Stimulated activated CD8-positive, alpha-beta memory T cell treated with anti-CD3 and anti-CD28 coated beads, Interleukin-15, amount 100 ng/mL, for 4 hours (primary cell): ENCODE measurements at regions not wholly inside any gene's neighbourhood (a gene's known extent, or its start where the extent isn't known, plus 50 kb on each side); places are given as distances from the start of the nearest gene placed in this dataset.

Experiments used
- DNase-seq, 2 donors: peaks; one replicate each; pipeline ENCODE4 v3.0.0-alpha.2; 2020; ENCODE audit warnings: low read depth in 2 of 2

GRCh38 chr3:30167541-30168011, 438.8 kb upstream of the TGFBR2 start:
- DNase-seq, result no peak

DNA sequence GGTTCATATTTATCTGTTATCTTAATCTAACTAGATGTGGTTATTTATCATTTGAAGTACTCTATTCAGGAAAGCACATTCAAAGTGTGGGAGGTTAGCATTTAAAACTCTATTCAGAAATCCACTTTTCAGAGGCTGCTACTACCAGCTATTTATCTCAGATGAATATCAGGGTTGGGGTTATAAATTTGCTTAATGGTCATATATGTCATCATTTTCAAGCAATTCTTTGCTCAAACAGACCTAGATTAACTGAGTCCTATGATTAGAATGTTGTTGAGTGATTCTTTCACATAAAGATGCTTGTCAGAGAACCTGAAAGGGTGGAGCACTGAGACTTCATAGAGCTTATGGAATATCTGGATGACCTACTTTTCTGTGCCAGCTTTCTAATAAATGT, 436.9 kb upstream of the TGFBR2 start:
- DNase-seq, result no peak

GRCh38 chr3:30170681-30171438, 435.5 kb upstream of the TGFBR2 start:
- no peak for DNase-seq

GRCh38 chr3:30174357-30174756, 432.0 kb upstream of the TGFBR2 start:
- no peak for DNase-seq

- no peak for DNase-seq
These were observed 425.9 kb upstream of the TGFBR2 start for GRCh38 chr3:30180310-30181177.

DNA sequence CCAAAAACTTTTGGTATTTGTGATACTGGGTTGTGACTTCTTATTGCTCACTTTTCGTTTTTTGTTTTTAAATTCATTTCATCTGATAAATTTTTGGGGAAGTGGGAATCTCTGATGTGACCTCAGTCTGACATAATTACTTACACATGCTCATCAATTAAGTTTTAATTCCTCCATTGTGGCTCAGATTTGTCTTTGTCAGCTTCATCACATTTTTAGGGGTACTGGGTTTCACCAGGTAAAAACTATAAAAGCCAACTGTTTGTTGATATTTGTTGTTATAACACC, 425.3 kb upstream of the TGFBR2 start:
- DNase-seq, result no peak

DNA sequence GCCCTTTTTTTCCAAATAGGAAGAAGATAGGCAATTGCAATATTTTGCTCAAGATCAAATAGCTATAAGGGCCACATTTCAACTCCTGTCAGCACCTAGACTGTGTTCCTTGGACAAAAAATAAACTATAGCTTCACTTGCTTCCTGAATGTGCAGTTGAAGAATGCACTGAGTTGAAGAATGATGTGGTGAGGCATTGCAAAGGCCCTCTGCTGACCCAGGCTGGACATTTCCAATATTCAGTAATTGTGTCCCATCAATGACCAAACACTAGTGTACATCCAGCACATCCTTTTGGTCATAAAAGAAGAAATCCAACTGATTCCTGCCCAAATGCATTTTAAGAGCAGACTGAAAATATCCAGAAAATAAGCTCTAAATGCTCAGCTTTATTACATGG, 424.8 kb upstream of the TGFBR2 start:
- DNase-seq, result no peak

- no peak for DNase-seq
These were observed 423.0 kb upstream of the TGFBR2 start for GRCh38 chr3:30183421-30183820.

- DNase-seq, result no peak
These were observed 422.1 kb upstream of the TGFBR2 start for GRCh38 chr3:30184091-30184810.

- no peak for DNase-seq
These were observed 420.5 kb upstream of the TGFBR2 start for GRCh38 chr3:30185872-30186271.

- no peak for DNase-seq
These were observed 419.6 kb upstream of the TGFBR2 start for GRCh38 chr3:30186741-30187219.

DNA sequence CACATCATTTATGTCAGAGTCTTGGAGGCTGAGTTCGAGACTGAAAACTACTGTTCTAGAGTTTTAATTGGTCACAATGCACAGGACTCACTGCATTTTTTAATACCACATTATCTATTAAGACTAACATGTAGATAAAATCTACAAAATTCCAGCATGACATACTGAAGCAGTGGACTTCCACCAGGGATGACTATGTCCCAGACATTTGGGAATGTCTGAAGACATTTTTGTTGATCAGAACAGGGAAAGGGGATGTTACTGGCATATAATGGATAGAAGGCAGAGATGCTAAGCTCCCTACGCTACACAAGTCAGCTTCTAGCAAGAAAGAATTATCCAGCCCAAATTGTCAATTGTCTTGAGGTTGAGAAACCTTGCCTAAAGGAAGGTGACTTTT, 419.0 kb upstream of the TGFBR2 start:
- no peak for DNase-seq

DNA sequence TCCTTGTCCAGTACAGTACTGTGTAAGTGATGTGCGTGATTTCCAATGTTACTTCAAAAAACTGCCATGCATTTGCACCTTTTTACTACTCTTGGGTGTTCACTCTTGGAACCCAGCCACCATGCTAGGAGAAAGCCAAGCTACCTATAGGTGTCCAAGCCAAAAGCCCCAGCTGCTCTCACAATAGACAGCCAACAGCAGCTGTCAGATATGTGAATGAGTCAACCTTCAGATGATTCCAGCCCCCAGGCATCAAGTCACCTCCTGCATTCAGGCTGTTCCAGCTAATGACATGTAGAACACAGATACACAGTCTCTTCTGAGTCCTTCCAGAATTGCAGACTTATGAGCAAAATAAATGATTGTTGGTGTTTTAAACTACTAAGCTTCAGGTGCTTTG, 417.7 kb upstream of the TGFBR2 start:
- no peak for DNase-seq

DNA sequence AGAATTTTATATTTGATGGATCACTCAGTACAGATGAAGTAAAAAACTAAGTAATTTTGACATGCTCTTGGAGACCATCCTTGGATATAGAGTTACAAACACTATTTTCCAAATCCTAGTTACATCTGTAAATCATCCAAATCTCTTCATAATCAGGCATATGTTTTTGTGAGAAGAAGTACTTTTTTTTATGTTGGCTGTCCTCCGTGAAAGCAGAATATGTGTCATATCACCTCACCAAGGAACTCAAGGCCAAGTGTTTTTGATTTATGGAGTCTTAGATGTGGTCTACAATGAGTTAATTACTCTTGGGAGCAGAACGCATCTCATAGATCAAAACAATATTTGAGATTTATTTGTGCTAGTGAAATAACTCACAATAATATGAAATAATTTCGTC, 416.5 kb upstream of the TGFBR2 start:
- no peak for DNase-seq

- no peak for DNase-seq
These were observed 412.8 kb upstream of the TGFBR2 start for GRCh38 chr3:30193625-30194044.

- DNase-seq, result no peak
These were observed 411.0 kb upstream of the TGFBR2 start for GRCh38 chr3:30195352-30195751.

DNA sequence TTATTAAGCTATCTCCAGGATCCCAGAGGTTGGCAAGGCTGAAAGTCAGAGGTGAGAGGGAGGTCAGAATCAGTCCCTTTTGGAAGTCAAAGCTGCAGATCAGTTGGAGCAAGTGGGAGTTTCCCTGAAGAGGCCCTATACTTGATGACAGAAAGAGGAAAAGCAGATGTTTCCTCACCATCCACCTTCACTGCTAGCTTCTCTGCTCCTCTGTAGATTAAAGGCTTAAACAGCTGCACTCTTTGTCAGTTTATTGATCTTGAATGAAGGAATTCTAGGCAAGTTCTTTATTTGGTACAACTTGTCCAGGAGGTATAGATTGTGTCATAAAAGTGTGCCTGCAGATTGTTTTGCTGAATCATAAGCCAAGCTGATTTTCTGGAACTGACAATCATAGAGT, 408.2 kb upstream of the TGFBR2 start:
- no peak for DNase-seq

DNA sequence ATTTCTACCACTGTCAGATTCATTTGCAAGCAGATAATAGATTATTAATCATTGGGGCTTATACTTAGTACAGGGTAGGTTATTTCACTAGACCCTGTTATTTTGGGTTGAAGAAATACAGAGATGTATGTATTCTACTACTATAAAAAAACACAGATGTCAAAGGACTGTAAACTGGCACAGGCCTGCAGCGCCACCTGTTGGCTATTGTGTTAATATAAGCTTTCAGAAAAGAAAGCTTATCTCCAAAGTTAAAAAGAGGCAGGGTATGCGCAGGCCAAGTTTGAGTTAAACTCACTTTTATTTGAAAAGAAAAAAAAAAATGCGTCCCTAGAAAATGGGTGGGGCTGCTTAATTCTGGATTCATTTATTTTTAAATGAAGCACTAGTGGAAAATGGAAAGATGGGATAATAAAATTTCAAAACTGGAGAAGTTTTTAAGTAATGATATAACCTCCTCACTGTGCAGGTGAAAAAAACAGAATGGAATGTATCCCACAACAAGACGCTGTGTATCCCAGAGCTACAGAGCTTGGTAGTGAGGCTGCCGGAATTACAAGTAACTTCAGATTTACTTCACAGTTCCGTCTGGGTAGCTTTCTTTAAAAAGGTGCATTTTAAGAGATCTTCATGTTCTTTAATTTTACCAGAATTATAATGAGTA, 407.2 kb upstream of the TGFBR2 start:
- peak in 1 of 2 donors; percentile 41 for DNase-seq

DNA sequence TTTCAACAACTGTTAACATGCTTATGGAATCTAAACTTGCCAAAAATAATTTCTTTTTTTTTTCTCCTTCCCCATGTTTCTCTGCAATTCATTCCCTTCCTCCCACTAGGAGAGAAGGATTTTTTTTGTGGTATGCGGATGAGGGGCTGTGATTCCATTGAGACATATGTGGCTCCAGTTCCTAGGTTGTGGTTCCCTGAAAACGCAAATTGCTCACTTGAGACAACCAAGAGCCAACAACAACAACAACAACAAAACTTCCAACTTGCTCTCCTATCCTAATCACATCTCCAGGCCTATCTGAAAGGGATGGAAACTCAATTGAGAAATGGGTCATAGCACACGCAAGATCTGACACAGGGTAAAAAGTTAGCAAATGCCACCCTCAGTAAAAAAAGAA, 406.5 kb upstream of the TGFBR2 start:
- no peak for DNase-seq

DNA sequence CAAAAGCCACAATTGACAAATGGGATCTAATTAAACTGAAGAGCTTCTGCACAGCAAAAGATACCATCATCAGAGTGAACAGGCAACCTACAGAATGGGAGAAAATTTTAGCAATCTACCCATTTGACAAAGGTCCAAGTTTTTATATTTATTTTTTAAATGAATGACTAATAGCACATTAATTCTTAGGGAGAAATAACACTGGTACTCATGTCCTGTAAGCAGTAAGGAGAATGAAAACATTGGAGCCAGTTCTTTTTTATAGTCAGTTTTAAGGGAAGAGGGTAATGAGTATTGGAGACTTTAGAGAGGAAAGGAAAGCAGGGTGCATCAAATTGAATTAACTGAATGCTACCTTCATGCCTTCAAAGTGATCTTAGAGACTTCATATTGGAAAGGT, 404.7 kb upstream of the TGFBR2 start:
- no peak for DNase-seq

DNA sequence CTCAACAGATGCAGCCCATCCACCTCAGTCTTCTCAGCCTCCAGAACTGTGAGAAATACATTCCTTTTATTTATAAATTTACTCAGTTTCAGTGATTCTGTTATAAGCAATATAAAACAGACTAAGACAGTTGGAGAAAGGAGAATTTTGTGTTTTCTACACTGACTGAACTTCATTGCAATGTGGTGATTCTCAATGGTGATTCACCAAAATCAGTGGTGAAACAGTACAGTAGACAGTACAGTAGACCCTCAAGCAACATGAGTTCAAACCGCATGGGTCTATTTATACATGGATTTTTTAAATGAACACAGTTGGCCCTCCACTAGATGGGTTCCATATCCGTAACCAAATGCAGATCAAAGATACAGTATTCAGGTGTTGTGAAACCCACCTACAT, 403.1 kb upstream of the TGFBR2 start:
- no peak for DNase-seq

- DNase-seq, result no peak
These were observed 402.3 kb upstream of the TGFBR2 start for GRCh38 chr3:30204126-30204525.
